Hepatocyte (in vitro differentiated cells): ENCODE measurements at regions not wholly inside any gene's neighbourhood (a gene's known extent, or its start where the extent isn't known, plus 50 kb on each side); places are given as distances from the start of the nearest gene placed in this dataset.

Source experiments
- EZH2 ChIP-seq: fragments of 200-600 bp; sonication (generic); IDR thresholded peaks from 2 replicates; pipeline ENCODE4 v1.6.1; 2016; ENCODE audit warnings: antibody characterized with exemption, mild to moderate bottlenecking, borderline replicate concordance
- TF ChIP-seq, protein P1 (sequence below): fragments of 200-600 bp; sonication (generic); IDR thresholded peaks from 2 replicates; pipeline ENCODE4 v1.5.1; 2016; ENCODE audit warnings: antibody characterized with exemption, mild to moderate bottlenecking; ENCODE audit not compliant: poor library complexity

DNA sequence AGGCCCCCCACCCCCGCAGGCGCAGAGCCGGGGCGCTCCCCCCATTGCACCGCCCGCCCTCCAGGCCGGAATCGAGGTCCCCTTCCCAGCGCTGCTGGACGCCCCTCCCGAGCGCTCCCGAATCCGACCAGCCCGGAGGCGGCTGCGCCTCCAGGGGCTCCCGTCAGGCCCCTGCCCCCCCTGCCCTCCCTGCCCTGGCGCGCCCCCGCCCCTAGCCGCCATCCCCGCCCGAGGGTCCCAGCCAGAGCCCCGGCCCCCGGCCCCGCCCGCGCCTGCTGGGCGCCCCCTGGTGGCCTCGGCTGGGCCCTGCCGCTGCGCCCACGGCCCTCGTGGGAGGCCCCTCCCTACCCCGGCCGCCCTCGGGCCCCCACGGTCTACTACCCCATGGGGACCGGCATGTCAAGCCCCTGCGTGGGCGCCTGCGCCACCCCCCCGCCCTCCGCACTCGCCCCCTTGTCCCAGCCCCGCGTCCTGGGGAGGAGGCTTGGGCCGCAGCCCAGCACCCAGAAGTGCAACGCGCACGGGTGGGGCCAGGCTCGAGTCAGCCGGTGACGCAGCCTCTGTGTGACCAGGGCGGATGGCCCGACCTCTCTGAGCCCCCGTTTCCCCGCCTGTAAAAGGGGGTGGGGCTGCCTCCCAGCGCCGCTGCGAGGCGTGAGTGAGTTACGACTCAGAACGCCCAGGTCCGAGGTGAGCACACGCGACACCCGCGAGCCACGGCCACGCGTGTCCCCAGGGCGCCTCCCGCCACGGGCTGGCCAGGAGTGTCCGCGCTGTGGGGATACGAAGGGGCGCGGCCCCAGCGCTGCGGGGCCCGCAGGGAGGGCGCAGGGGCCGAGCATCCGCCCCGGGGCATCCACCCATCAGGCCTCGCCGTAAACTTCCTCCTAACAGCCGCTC is 104.9 kb downstream of the FAM53A start:
- TF ChIP-seq EZH2, result no peak
- TF ChIP-seq, protein P1, sequence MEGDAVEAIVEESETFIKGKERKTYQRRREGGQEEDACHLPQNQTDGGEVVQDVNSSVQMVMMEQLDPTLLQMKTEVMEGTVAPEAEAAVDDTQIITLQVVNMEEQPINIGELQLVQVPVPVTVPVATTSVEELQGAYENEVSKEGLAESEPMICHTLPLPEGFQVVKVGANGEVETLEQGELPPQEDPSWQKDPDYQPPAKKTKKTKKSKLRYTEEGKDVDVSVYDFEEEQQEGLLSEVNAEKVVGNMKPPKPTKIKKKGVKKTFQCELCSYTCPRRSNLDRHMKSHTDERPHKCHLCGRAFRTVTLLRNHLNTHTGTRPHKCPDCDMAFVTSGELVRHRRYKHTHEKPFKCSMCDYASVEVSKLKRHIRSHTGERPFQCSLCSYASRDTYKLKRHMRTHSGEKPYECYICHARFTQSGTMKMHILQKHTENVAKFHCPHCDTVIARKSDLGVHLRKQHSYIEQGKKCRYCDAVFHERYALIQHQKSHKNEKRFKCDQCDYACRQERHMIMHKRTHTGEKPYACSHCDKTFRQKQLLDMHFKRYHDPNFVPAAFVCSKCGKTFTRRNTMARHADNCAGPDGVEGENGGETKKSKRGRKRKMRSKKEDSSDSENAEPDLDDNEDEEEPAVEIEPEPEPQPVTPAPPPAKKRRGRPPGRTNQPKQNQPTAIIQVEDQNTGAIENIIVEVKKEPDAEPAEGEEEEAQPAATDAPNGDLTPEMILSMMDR, result peak; percentile 62
